ENCODE measurements at regions not wholly inside any gene's neighbourhood (a gene's known extent, or its start where the extent isn't known, plus 50 kb on each side); places are given as distances from the start of the nearest gene placed in this dataset.
A peak's percentile ranks its signal among the peaks of the same experiment; 100 is the strongest.
"Not testable (repeated sequence)": the region's sequence is repeated elsewhere in the genome, so short reads cannot be mapped to it uniquely, and the experiment has no call there.

DNA sequence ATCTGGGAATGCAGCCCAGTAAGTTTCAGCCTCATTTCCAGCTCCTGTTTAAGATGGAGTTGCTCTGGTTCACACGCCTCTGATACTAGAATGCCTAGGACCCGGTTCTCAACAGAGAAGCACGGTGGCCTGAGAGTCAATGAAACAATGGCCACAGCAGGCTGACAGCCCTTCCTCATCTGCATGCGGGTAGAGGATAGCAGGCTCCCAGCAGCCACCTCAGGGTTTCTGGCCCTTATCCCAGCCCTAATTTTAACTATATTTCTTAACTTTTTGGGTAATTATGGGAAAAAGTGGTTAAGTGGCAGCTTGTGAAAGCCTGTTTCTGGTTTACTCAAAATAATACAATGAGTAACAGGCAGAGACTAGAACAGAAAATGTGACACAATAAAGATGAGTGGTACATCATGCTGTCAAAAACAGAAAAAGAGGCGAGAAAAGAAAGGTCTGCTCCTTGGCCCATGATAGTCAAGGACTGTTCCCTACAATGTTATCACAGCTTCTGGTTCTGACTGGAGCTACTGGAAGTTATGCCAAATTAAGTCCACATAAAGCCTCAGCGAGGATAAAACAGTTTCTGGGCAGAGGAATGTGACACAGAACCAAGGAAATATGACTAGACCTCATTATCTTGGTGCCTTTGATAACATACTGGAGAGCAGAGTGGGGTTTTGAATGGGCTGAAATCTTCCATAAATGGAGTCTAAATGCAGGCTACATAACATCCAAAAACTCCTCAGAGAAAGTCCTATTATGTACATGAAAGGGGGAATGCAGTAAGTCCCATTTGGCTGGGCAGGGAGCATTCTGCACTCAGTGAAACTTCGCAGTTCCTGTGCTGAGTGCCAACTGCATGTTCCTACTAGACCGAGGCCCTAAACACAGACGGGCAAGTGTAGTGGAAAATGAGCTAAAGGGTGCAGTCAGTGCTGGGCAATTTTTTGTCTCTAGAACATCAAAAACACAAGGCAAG lies 92.1 kb downstream of the NIBAN1 start:
- Histone ChIP-seq H3K27ac (peak overlapping the region; percentile 79 to 97 (median 84)), H3K36me3 (peaks cover 0 to 20% of the 10 kb centered on the region in 2 donors), H3K9me3 (no peaks in the 10 kb centered on the region), H3K27me3 (no peaks in the 10 kb centered on the region), H3K4me3 (no peak overlapping the region), H3K4me1 (peaks cover 5 to 100% (median 15%) of the 10 kb centered on the region in 3 donors)
- TF ChIP-seq POLR2AphosphoS5 (IDR thresholded peaks at IDR 0.05) (peak; percentile 60), EP300 (IDR thresholded peaks at IDR 0.05) (no peak)
- peak; percentile 87 for ATAC-seq
- WGBS, 2 donors (ENCODE audit: low coverage in 1 of 2) = 33 to 51% methylated on average over 5 to 8 of the region's 9 CpGs

DNA sequence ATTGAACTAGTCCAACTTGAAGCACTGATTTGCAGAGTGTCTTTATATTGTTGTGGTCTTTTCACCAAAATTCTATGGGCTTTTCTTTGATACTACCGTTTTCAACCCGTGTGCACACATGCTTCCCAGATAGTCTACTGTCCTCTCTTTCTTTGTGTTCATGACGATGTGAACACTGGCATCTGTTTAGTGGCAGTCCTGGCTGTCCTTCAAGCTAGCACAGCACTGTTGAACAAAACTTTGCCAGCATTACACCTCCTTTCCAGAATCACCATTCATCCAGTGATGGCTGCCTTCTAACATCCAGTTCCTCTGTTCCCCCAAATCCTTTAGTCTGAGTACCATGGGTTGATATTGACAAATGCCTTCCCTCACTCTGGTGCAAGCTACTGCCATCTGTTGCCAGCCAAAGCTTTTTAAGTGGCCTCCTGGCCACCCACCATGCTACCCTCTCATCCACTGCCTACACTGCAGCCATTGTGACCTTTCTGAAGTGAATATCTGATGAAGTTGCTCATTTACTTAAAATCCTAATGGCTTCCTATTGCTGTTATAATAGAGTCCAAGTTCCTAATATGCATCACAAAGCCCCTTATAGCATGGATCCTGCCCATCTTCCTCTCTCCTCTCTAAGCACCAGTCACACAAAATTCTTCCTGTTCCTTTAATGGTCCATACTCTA lies 94.3 kb downstream of the NIBAN1 start:
- Histone ChIP-seq H3K27ac (peak overlapping the region in 3 of 4 donors; percentile 79 to 85 (median 84)), H3K27me3 (no peaks in the 10 kb centered on the region), H3K9me3 (no peaks in the 10 kb centered on the region), H3K4me1 (peaks cover 5 to 84% (median 15%) of the 10 kb centered on the region in 3 donors), H3K36me3 (peaks cover 0 to 28% of the 10 kb centered on the region in 2 donors), H3K4me3 (no peak overlapping the region)
- ATAC-seq = no peak
- TF ChIP-seq POLR2AphosphoS5 (IDR thresholded peaks at IDR 0.05) (no peak), EP300 (IDR thresholded peaks at IDR 0.05) (no peak), POLR2A (IDR thresholded peaks at IDR 0.05) (no peak)
- TF ChIP-seq, protein P1, sequence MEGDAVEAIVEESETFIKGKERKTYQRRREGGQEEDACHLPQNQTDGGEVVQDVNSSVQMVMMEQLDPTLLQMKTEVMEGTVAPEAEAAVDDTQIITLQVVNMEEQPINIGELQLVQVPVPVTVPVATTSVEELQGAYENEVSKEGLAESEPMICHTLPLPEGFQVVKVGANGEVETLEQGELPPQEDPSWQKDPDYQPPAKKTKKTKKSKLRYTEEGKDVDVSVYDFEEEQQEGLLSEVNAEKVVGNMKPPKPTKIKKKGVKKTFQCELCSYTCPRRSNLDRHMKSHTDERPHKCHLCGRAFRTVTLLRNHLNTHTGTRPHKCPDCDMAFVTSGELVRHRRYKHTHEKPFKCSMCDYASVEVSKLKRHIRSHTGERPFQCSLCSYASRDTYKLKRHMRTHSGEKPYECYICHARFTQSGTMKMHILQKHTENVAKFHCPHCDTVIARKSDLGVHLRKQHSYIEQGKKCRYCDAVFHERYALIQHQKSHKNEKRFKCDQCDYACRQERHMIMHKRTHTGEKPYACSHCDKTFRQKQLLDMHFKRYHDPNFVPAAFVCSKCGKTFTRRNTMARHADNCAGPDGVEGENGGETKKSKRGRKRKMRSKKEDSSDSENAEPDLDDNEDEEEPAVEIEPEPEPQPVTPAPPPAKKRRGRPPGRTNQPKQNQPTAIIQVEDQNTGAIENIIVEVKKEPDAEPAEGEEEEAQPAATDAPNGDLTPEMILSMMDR (IDR thresholded peaks at IDR 0.05) = no peak
- 86% methylated on average over 3 of the region's 3 CpGs; no CpG with 5 or more reads in 1 of the 2 donors for WGBS, 2 donors (ENCODE audit: low coverage in 1 of 2)

- no peak for ATAC-seq
- TF ChIP-seq, protein P1 (IDR thresholded peaks at IDR 0.05) = no peak
- TF ChIP-seq POLR2A (IDR thresholded peaks at IDR 0.05) (no peak), POLR2AphosphoS5 (IDR thresholded peaks at IDR 0.05) (no peak), EP300 (IDR thresholded peaks at IDR 0.05) (no peak)
- Histone ChIP-seq H3K27ac (peak overlapping the region in 3 of 4 donors; percentile 1 to 84 (median 35)), H3K4me3 (no peak overlapping the region), H3K9me3 (no peaks in the 10 kb centered on the region), H3K36me3 (peaks cover 0 to 27% of the 10 kb centered on the region in 2 donors), H3K4me1 (peaks cover 5 to 69% (median 15%) of the 10 kb centered on the region in 3 donors), H3K27me3 (no peaks in the 10 kb centered on the region)
- WGBS, 2 donors (ENCODE audit: low coverage in 1 of 2) = 75% methylated on average over 1 of the region's 1 CpG; no CpG with 5 or more reads in 1 of the 2 donors
Observed at GRCh38 chr1:184878602-184879001, 95.7 kb downstream of the NIBAN1 start.

- TF ChIP-seq POLR2A (IDR thresholded peaks at IDR 0.05) (no peak), EP300 (IDR thresholded peaks at IDR 0.05) (no peak), POLR2AphosphoS5 (IDR thresholded peaks at IDR 0.05) (no peak)
- TF ChIP-seq, protein P1 (IDR thresholded peaks at IDR 0.05) = no peak
- no peak for ATAC-seq
- Histone ChIP-seq H3K9me3 (no peaks in the 10 kb centered on the region), H3K4me3 (no peak overlapping the region), H3K27ac (peak overlapping the region in 2 of 4 donors; percentile 1 to 84), H3K4me1 (peaks cover 5 to 63% (median 11%) of the 10 kb centered on the region in 3 donors), H3K36me3 (peaks cover 0 to 32% of the 10 kb centered on the region in 2 donors), H3K27me3 (no peaks in the 10 kb centered on the region)
Observed at GRCh38 chr1:184878002-184878401, 96.3 kb downstream of the NIBAN1 start.

DNA sequence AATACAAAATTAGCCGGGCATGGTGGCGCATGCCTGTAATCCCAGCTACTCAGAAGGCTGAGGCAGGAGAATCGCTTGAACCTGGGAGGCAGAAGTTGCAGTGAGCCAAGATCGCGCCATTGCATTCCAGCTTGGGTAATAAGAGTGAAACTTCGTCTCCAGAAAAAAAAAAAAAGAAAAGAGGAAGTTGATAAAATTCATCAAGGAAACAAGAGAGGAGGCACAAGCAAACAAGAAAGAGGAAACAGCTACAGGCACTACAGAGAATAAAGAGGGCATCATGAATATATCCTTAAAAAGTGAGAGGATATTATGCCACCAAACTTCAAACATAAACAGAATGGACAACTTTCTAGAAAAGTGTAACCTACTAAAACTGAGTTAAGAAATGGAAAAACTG lies 98.3 kb downstream of the NIBAN1 start:
- Histone ChIP-seq H3K4me1 (peaks cover 2 to 44% (median 3%) of the 10 kb centered on the region in 3 donors), H3K36me3 (peaks cover 0 to 36% of the 10 kb centered on the region in 2 donors), H3K27ac (peak overlapping the region in 1 of 4 donors; percentile 9)
- H3K4me3 ChIP-seq, ATAC-seq, H3K9me3 ChIP-seq, H3K27me3 ChIP-seq: not testable (repeated sequence)
- WGBS, 2 donors (ENCODE audit: low coverage in 1 of 2) = 81 to 100% methylated on average over 2 to 6 of the region's 6 CpGs

Data from gastroesophageal sphincter (tissue), 4 donors.